NK-92 treated with Interleukin-12 subunit alpha and Interleukin-12 subunit beta, amount 100 ng/mL, for 24 hours (cell line): ENCODE measurements at regions not wholly inside any gene's neighbourhood (a gene's known extent, or its start where the extent isn't known, plus 50 kb on each side); places are given as distances from the start of the nearest gene placed in this dataset.
"Not testable (repeated sequence)": the region's sequence is repeated elsewhere in the genome, so short reads cannot be mapped to it uniquely, and the experiment has no call there.

Experiments used
- DNase-seq: peaks from one replicate; lab custom pipeline; 2025; lab: John Stamatoyannopoulos, UW

DNA sequence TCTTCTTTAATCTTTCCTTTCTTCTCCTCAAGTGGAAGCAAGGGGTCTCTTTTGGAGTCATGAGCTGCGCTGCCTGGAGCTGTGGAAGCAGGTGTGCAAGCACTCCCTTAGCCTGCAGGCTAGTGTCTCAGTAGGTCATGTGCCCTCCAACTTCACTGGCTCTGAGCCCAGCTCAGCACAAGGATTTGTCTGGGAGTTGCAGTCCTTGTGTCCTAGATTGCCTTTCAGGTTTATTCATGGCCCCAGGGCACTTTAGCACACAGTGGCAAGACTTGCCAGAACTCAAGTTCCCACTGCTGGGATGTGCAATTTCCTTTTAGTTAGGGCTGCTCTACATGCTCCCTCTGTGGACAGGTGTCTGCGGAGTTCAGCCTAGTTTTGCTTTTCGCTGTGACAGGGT lies 211.7 kb downstream of the LIG4 start:
- DNase-seq = no peak

DNA sequence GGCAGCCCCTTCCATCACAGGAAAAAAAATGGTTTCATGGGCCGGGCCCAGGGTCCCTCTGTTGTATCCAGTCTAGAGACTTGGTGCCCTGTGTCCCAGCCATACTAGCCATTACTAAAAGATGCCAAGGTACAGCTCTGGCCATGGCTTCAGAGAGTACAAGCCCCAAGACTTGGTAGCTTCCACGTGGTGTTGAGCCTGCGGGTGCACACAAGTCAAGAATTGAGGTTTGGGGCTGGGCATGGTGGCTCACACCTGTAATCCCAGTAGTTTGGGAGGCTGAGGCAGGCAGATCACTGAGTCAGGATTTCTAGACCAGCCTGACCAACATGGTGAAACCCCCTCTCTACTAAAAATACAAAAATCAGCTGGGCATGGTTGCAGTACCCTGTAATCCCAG lies 214.3 kb downstream of the LIG4 start:
- no peak for DNase-seq

DNA sequence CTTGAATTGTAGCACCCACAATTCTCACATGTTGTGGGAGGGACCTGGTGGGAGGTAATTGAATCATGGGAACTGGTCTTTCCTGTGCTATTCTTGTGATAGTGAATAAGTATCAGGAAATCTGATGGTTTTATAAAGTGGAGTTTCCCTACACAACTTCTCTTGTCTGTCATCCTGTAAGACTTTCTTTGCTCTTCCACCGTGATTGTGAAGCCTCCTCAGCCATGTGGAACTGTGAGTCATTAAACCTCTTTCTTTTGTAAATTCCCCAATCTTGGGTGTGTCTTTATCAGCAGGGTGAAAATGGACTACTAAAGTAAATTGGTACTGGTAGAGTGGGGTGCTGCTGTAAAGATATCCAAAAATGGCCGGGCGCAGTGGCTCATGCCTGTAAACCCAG lies 215.6 kb downstream of the LIG4 start:
- DNase-seq = no peak

- no peak for DNase-seq
These were observed 221.2 kb downstream of the LIG4 start for GRCh38 chr13:107994137-107994536.

DNA sequence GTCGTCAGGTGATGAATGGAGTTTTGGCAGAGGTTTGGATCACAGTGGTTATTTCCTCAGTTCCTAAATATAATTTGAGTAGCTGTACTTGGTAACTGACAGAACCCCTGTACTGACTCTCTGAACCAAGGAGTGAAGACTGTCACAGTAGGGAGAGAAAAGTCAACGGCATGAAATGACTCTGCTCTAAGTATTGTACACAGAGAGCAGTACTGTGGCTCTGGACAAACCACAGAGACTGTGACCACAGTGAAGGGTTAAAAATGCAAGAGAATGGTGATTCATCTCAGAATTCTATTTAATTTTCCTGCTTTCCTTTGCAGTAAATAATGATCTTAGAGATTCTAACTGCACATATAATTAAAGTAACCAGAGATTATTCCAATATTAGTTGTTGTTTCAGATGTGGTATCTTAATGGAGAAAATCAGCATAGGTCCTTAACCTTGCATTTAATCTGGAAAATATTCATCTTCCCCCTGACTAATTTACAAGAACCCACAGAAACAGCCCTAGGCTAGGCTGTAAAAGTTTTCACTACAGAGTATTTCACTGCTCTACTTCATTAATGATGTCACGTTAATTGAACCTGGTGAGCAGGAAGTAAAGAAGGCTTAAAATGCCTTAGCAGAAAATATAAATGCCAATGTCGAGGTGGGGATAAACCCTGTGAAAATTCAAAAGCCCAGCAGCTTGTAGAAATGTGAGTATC lies 221.9 kb downstream of the LIG4 start:
- DNase-seq = no peak

DNA sequence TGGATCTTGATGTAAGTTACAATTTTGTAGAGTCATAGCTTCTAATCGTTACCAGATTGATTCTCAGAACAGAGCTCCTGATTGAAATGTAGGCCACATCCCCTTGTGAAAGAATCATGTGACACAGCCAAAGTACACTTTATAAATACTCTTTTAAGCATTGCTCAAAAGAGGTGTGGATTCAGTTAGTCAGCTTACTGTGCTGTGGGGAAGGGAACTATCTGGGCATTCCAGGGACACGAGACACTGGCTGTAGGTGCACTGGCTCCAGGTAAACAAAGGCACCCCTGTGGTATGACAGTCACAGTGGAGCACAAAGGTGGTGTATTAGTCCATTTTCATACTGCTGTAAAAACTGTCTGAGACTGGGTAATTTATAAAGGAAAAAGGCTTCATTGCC lies 222.8 kb downstream of the LIG4 start:
- DNase-seq = no peak

- DNase-seq = no peak
These were observed 238.2 kb downstream of the LIG4 start for GRCh38 chr13:107977071-107977574.

- no peak for DNase-seq
These were observed 238.7 kb downstream of the LIG4 start for GRCh38 chr13:107976628-107977027.

- no peak for DNase-seq
These were observed 240.9 kb downstream of the LIG4 start for GRCh38 chr13:107974409-107974808.

GRCh38 chr13:107969546-107969945 lies 245.8 kb downstream of the LIG4 start:
- no peak for DNase-seq

- DNase-seq = no peak
These were observed 246.9 kb downstream of the LIG4 start for GRCh38 chr13:107968470-107968869.

- no peak for DNase-seq
These were observed 250.9 kb downstream of the LIG4 start for GRCh38 chr13:107964395-107964794.

DNA sequence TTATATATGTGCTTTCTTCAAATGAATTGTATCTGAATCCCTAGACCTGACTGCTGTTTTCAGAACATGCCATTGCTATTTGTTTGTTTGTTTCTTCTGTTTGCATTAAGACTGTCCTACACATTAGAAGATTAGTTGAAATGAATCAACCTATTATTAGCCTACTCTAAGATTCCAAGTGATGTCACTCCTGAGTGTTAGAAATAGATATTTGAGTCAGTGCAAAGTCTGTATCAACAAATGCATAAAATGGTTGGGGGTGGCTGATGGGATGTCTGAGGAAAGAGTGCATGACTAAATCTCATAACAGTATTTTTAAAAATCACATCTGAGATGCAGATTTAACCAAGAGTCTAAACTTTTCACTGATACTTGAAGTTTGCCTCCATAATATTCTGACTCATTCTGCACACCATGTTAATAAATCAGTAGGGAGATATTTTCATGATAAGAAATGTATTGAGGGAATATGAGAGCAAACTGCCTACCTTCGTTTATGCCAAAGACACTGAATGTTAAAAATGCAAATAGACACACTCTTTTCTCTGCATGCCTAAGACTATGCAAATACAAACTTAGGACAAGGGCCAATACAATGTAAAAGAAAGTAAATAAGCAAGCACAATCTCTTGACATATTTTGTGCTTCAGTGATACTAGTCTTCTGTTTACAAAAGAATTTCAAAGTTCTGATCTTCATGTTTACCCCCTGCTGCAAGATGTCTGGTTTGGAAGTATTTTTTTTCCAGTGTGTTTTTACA lies 253.3 kb downstream of the LIG4 start:
- no peak for DNase-seq

DNA sequence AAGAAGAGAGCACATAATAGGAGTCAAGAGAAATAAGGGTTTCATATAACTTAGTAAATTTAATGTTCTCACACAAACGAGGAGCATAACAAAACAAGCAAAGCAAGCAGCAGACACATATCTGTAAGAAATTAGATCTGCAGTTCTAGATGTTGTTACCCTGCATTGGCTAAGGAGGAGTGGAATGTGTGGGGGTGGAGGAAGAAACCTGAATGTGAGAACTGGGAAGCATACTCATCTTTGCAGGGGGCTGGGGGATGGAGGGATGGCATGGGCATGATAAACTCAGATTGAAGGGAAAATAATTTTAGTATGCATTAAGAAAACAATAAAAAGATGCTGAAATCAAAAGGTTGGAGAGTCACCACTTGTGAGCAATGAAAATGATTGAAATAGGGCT lies 255.0 kb downstream of the LIG4 start:
- DNase-seq = no peak

GRCh38 chr13:107956889-107957288 lies 258.4 kb downstream of the LIG4 start:
- no peak for DNase-seq

DNA sequence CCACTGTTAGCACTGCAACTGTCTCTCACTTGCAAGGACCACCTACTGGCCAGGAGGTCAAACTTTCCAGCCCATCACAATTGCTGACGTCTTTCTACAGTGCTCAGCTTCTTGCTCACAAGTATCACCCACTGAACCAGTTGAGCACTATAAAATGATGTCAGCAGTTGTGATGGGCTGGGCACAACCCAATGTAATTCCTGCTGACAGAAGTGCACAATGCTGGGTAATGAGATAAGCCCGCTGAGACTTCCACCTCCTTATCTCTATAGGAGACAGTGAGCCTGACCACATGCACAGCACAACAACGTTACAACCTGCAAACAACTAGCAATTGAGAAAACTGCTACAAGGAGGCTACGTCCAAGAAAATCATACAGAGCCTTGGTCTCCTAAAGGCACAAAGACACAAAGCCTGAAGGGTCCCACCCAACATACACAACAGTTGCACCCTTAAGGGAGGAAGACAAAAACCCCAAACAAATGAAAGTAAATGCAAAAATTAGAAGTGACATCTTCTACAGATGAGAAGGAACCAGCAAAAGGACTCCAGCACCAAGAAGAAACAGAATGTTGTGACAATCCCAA lies 273.2 kb downstream of the LIG4 start:
- no peak for DNase-seq

GRCh38 chr13:107941345-107942029 lies 273.8 kb downstream of the LIG4 start:
- no peak for DNase-seq

DNA sequence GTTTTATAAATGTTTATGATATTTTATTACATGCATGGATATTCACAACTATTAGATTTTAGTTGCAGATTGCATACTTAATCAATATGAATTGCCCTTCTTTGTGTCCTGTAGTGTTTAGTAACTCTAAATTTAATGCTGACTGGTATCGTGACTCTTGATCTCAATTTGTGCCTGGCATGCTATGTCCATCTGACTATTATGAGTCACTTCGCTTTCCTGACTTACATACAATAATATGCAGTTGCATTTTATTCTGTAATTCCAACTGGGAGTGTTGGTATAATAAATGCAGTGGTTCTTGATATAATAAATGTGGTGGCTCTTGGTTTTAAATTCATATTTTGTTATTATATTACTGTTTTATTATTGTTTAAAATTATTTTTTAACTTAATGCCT lies 277.5 kb downstream of the LIG4 start:
- no peak for DNase-seq

DNA sequence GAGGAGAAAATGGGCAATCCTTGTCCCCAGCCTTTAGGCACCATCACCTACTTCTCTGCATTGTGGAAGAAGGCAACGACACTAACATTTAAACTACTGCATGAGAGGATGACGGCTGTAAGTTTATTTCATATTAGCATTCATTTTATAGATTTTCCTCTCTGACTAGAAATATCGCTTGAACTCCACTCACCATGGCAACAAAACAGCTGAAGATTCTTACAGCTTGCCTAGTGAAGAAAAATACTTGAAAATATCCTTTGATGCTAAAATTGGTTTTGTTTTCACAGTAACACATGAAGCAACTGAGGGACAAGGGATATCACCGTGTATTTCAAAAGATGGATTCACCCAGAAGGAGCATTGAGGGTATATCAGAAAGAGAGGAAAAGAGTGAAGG lies 284.3 kb downstream of the LIG4 start:
- no peak for DNase-seq

- DNase-seq = no peak
These were observed 286.6 kb downstream of the LIG4 start for GRCh38 chr13:107928762-107929161.

GRCh38 chr13:107927557-107927956 lies 287.8 kb downstream of the LIG4 start:
- no peak for DNase-seq

GRCh38 chr13:107926515-107926914 lies 288.8 kb downstream of the LIG4 start:
- not testable (repeated sequence) for DNase-seq

GRCh38 chr13:107916902-107917301 lies 298.4 kb downstream of the LIG4 start:
- DNase-seq = not testable (repeated sequence)
